Heart left ventricle (tissue), 16 donors: ENCODE measurements at regions not wholly inside any gene's neighbourhood (a gene's known extent, or its start where the extent isn't known, plus 50 kb on each side); places are given as distances from the start of the nearest gene placed in this dataset.
A peak's percentile ranks its signal among the peaks of the same experiment; 100 is the strongest.
"Not testable (repeated sequence)": the region's sequence is repeated elsewhere in the genome, so short reads cannot be mapped to it uniquely, and the experiment has no call there.

Experiments
- ATAC-seq, 4 donors: fragments of 200-7000 bp; cut with Tn5 transposase; one replicate each; pipeline ENCODE4 v1.9.1; 2020 to 2022; ENCODE audit warnings: moderate library complexity in 4 of 4, mild to moderate bottlenecking in 3 of 4, moderate number of reproducible peaks in 1 of 4
- DNase-seq, 5 donors: peaks; one replicate each; pipeline ENCODE4 v3.0.0-alpha.2; 2020
- H3K27ac ChIP-seq, 12 donors: fragments of 200-600 bp; sonication (generic) in 4 of 12; one replicate each; pipeline versions ENCODE4 v1.5.0 to v1.8.0; 2016 to 2022; ENCODE audit warnings: mild to moderate bottlenecking in 2 of 12
- H3K27me3 ChIP-seq, 9 donors: fragments of 200-600 bp; sonication (generic) in 2 of 9; one replicate each; pipeline versions ENCODE4 v1.5.1 to v1.8.0; 2016 to 2022; ENCODE audit warnings: mild to moderate bottlenecking in 3 of 9
- H3K36me3 ChIP-seq, 9 donors: fragments of 200-600 bp; sonication (generic) in 2 of 9; one replicate each; pipeline versions ENCODE4 v1.5.0 to v1.8.0; 2018 to 2022; ENCODE audit warnings: mild to moderate bottlenecking in 2 of 9
- H3K4me1 ChIP-seq, 12 donors: fragments of 200-600 bp; sonication (generic) in 4 of 12; one replicate each; pipeline versions ENCODE4 v1.5.0 to v1.8.0; 2016 to 2022; ENCODE audit warnings: mild to moderate bottlenecking in 3 of 12
- H3K4me3 ChIP-seq, 12 donors: fragments of 200-600 bp; sonication (generic) in 4 of 12; one replicate each; pipeline versions ENCODE4 v1.5.0 to v1.8.0; 2017 to 2022; ENCODE audit warnings: mild to moderate bottlenecking in 9 of 12, moderate library complexity in 4 of 12
- H3K9me3 ChIP-seq, 12 donors: fragments of 200-600 bp; sonication (generic) in 4 of 12; one replicate each; pipeline versions ENCODE4 v1.5.0 to v1.8.0; 2016 to 2022; ENCODE audit warnings: mild to moderate bottlenecking in 1 of 12
- POLR2A ChIP-seq, 2 donors: fragments of 450-650 bp; IDR thresholded peaks; one replicate each; pipeline ENCODE4 v1.6.1; 2017; ENCODE audit warnings: antibody characterized with exemption in 2 of 2, mild to moderate bottlenecking in 2 of 2, moderate library complexity in 2 of 2
- WGBS, 4 donors: extraction: QIAGEN DNeasy Blood & Tissue Kit in 2 of 4; methylation state at CpG; one replicate each; pipeline versions ENCODE4 v1.1.5 to v1.1.7; 2013 to 2018; 5-methylcytosine and 5-hydroxymethylcytosine counted together
- intact Hi-C, 10 donors: fragments of 100-400 bp; cut with DNase I; formaldehyde crosslinking; loops; one replicate each; pipeline versions ENCODE4 v1.11.1 to v1.14.2; 2022
- TF ChIP-seq, protein P1 (sequence below), 12 donors: fragments of 200-600 bp; sonication (generic) in 4 of 12; IDR thresholded peaks; one replicate each; pipeline versions ENCODE4 v1.5.0 to v1.8.0; 2018 to 2022; ENCODE audit warnings: antibody characterized with exemption in 12 of 12, mild to moderate bottlenecking in 5 of 12
- donor health status: ischemic (EF 13 %, LVEDD 7.1; RV severe dilation, severe dysfunction).
- donor health status: healthy with polysubstance abuse.
- donor health status: DM: no; HTN: yes; CAD: no.
- donor health status: DM: no; HTN: no; CAD: no.
- donor health status: ischemic (EF 25% LVEDD 6.9; RV normal size, moderate dysfunction).
- donor health status: ischemic (EF 25% LVEDD 5.7; RV mildly dilated, moderate dysfunction).
- donor health status: healthy.
- donor health status: DM: yes; HTN: yes; CAD: no.
- donor health status: ischemic (EF 35%, LVEDD 5.7; RV mildly dilated, moderate dysfunction).
- donor health status: nonischemic (EF 11% LVEDD 7.7; RV severe dilation, severe dysfunction).
- donor health status: DM: yes; HTN: yes; CAD: no.
- donor health status: PGD.
- donor health status: ischemic (EF 29% LVEDD 5.4; RV normal size, mild dysfunction).
- donor health status: nonischemic (EF 23%, LVEDD 6.1; RV moderate dilation, normal function).

DNA sequence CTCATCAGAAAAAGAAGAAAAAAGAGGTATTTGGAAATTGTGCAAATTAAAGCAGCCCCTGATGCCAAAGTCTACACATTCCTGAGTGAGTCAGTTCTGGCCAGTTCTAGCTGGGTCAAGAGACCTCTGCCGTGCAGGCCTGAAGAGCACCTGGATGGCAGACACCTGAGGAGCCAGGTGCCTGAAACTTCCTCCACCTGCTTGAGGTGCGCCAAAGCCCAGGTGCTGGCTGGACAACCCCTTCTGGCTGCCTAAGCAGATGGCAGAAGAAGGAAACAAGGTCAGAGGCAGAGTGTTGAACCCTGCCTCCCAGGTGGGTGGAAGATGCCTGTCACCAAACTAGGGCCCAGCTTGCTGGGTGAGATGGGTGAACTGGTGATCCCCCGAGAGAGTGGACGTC is 215.8 kb downstream of the GOLGA6L6 start:
- H3K9me3 ChIP-seq, intact Hi-C loops, H3K4me1 ChIP-seq, H3K4me3 ChIP-seq, H3K27ac ChIP-seq, H3K27me3 ChIP-seq, DNase-seq, H3K36me3 ChIP-seq, ATAC-seq: not testable (repeated sequence)
- WGBS, 4 donors: 74 to 87% (median 83%) methylated on average over 1 to 4 of the region's 4 CpGs

GRCh38 chr15:20317132-20317531 is 224.5 kb downstream of the GOLGA6L6 start:
- not testable (repeated sequence) for H3K27ac ChIP-seq, H3K27me3 ChIP-seq, H3K4me3 ChIP-seq, ATAC-seq, H3K36me3 ChIP-seq, DNase-seq, H3K9me3 ChIP-seq, H3K4me1 ChIP-seq
- 34 to 43% (median 39%) methylated on average over 2 of the region's 2 CpGs for WGBS, 4 donors
- intact Hi-C loops: loop anchor here in 1 of 10 donors (10.0 kb wide), 1 partner anchor 58 kb away; no protein-coding TSS in a partner anchor

GRCh38 chr15:20311014-20311680 is 230.5 kb downstream of the GOLGA6L6 start:
- not testable (repeated sequence) for H3K27me3 ChIP-seq, H3K27ac ChIP-seq, H3K36me3 ChIP-seq, ATAC-seq, DNase-seq, H3K4me3 ChIP-seq, H3K4me1 ChIP-seq
- intact Hi-C loops: loop anchor here in 1 of 10 donors (10.0 kb wide), 1 partner anchor 64 kb away; no protein-coding TSS in a partner anchor
- H3K9me3 ChIP-seq: peaks cover 0 to 12% (median 0%) of the 10 kb centered on the region in 12 donors
- 79 to 84% (median 82%) methylated on average over 22 to 23 of the region's 23 CpGs for WGBS, 4 donors

GRCh38 chr15:20310603-20311002 is 231.0 kb downstream of the GOLGA6L6 start:
- TF ChIP-seq, protein P1, sequence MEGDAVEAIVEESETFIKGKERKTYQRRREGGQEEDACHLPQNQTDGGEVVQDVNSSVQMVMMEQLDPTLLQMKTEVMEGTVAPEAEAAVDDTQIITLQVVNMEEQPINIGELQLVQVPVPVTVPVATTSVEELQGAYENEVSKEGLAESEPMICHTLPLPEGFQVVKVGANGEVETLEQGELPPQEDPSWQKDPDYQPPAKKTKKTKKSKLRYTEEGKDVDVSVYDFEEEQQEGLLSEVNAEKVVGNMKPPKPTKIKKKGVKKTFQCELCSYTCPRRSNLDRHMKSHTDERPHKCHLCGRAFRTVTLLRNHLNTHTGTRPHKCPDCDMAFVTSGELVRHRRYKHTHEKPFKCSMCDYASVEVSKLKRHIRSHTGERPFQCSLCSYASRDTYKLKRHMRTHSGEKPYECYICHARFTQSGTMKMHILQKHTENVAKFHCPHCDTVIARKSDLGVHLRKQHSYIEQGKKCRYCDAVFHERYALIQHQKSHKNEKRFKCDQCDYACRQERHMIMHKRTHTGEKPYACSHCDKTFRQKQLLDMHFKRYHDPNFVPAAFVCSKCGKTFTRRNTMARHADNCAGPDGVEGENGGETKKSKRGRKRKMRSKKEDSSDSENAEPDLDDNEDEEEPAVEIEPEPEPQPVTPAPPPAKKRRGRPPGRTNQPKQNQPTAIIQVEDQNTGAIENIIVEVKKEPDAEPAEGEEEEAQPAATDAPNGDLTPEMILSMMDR (IDR thresholded peaks at IDR 0.05): no peak
- TF ChIP-seq POLR2A (IDR thresholded peaks at IDR 0.05): no peak
- H3K36me3 ChIP-seq: no peaks in the 10 kb centered on the region
- ATAC-seq (no peak), DNase-seq (no peak)
- H3K27ac ChIP-seq: no peak overlapping the region
- H3K9me3 ChIP-seq: peaks cover 0 to 10% (median 0%) of the 10 kb centered on the region in 12 donors
- H3K27me3 ChIP-seq: no peaks in the 10 kb centered on the region
- intact Hi-C loops: loop anchor here in 1 of 10 donors (10.0 kb wide), 1 partner anchor 64 kb away; no protein-coding TSS in a partner anchor
- H3K4me1 ChIP-seq: no peaks in the 10 kb centered on the region
- no peak overlapping the region for H3K4me3 ChIP-seq

DNA sequence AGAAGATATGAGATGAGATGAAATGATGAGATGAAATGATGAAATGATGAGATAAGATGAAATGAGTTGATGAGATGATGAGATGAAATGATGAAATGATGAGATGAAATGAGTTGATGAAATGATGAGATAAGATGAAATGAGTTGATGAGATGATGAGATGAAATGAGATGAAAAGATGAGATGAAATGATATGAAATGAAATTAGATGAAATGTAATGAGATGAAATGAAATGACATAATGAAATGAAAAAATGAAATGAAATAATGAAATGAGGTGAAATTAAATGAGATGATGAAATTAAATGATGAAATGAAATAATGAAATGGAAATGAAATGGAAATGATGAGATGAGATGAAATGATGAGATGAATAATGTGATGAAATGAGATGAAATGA is 231.6 kb downstream of the GOLGA6L6 start:
- not testable (repeated sequence) for H3K27ac ChIP-seq, DNase-seq, H3K36me3 ChIP-seq, H3K27me3 ChIP-seq, H3K9me3 ChIP-seq, H3K4me1 ChIP-seq, ATAC-seq, H3K4me3 ChIP-seq
- intact Hi-C loops: loop anchor here in 2 of 10 donors (10.0 kb wide), 1 partner anchor 65 kb away; no protein-coding TSS in a partner anchor

- not testable (repeated sequence) for H3K4me3 ChIP-seq, ATAC-seq, H3K9me3 ChIP-seq, H3K36me3 ChIP-seq, H3K4me1 ChIP-seq, H3K27ac ChIP-seq, DNase-seq, H3K27me3 ChIP-seq
- 49 to 59% (median 54%) methylated on average over 3 of the region's 3 CpGs for WGBS, 4 donors
- intact Hi-C loops: loop anchor here in 1 of 10 donors (10.0 kb wide), 1 partner anchor 65 kb away; no protein-coding TSS in a partner anchor
These were observed 232.2 kb downstream of the GOLGA6L6 start for GRCh38 chr15:20309395-20309794.

GRCh38 chr15:20308027-20308690 is 233.4 kb downstream of the GOLGA6L6 start:
- H3K27ac ChIP-seq, H3K4me3 ChIP-seq, H3K4me1 ChIP-seq, ATAC-seq, H3K27me3 ChIP-seq, H3K9me3 ChIP-seq, H3K36me3 ChIP-seq: not testable (repeated sequence)
- 79 to 82% (median 81%) methylated on average over 4 of the region's 4 CpGs for WGBS, 4 donors
- DNase-seq: peak in 1 of 5 donors; percentile 60
- intact Hi-C loops: loop anchor here in 1 of 10 donors (10.0 kb wide), 1 partner anchor 67 kb away; no protein-coding TSS in a partner anchor

DNA sequence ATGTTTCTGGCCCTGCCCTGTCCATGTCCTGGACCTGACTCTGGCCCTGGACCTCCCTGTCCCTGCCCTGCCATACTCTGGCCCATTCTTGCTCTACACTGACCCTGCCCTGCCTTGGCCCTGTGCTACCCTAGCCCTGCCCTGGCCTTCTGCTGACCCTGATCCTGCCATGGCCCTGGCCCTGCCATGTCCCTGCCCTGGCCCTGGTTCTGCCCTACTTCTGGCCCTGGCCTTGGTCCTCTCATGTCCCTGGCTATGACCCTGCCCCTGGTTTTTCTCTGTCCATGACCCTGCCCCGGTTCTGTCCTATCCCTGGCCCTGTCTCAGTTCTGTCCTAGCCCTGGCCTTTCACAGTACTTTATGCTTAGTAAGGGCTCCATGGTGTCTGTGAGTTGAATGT is 234.5 kb downstream of the GOLGA6L6 start:
- H3K36me3 ChIP-seq, H3K9me3 ChIP-seq, DNase-seq, ATAC-seq, H3K4me3 ChIP-seq, H3K27me3 ChIP-seq, H3K27ac ChIP-seq, H3K4me1 ChIP-seq: not testable (repeated sequence)
- intact Hi-C loops: loop anchor here in 1 of 10 donors (10.0 kb wide), 1 partner anchor 68 kb away; no protein-coding TSS in a partner anchor
- WGBS, 4 donors: 46 to 73% (median 51%) methylated on average over 1 of the region's 1 CpG

- not testable (repeated sequence) for H3K27ac ChIP-seq, H3K4me1 ChIP-seq, H3K27me3 ChIP-seq, ATAC-seq, H3K9me3 ChIP-seq, H3K36me3 ChIP-seq, H3K4me3 ChIP-seq
- intact Hi-C loops: loop anchor here in 1 of 10 donors (10.0 kb wide), 1 partner anchor 68 kb away; no protein-coding TSS in a partner anchor
- WGBS, 4 donors: 45 to 54% (median 50%) methylated on average over 3 of the region's 3 CpGs
- peak in 1 of 5 donors; percentile 70 for DNase-seq
These were observed 235.0 kb downstream of the GOLGA6L6 start for GRCh38 chr15:20306497-20307106.
